OCI-LY1 (cell line): ENCODE measurements at regions not wholly inside any gene's neighbourhood (a gene's known extent, or its start where the extent isn't known, plus 50 kb on each side); places are given as distances from the start of the nearest gene placed in this dataset.

ENCODE experiments used
- H2AFZ ChIP-seq: fragments of 200-600 bp; sonication (generic), shearing (Covaris generic); 2 replicates; pipeline ENCODE4 v1.6.0; 2014; ENCODE audit warnings: antibody characterized with exemption, mild to moderate bottlenecking, low read length
- H3F3A ChIP-seq: fragments of 200-600 bp; sonication (generic), shearing (Covaris generic); 2 replicates; pipeline ENCODE4 v1.6.0; 2014; ENCODE audit warnings: mild to moderate bottlenecking, antibody characterized with exemption, low read length, moderate library complexity; ENCODE audit not compliant: insufficient read depth
- H3K27ac ChIP-seq: fragments of 200-600 bp; sonication (generic); 2 replicates; pipeline ENCODE4 v1.5.1; 2014; ENCODE audit warnings: low read length, mixed run types, mild to moderate bottlenecking, low read depth; ENCODE audit not compliant: poor library complexity, severe bottlenecking
- H3K27me3 ChIP-seq: fragments of 200-600 bp; sonication (generic); 2 replicates; pipeline ENCODE4 v1.6.0; 2014; ENCODE audit warnings: antibody characterized with exemption, mild to moderate bottlenecking, low read length, moderate library complexity; ENCODE audit not compliant: insufficient read depth
- H3K36me3 ChIP-seq: fragments of 200-600 bp; sonication (generic); 2 replicates; pipeline ENCODE4 v1.6.1; 2014; ENCODE audit warnings: mild to moderate bottlenecking, antibody characterized with exemption, low read length, moderate library complexity, mixed read lengths; ENCODE audit not compliant: insufficient read depth
- H3K4me1 ChIP-seq: fragments of 200-600 bp; sonication (generic); 2 replicates; pipeline ENCODE4 v1.5.1; 2014; ENCODE audit warnings: mild to moderate bottlenecking, low read length, moderate library complexity; ENCODE audit not compliant: insufficient read depth, severe bottlenecking
- H3K4me2 ChIP-seq: fragments of 200-600 bp; sonication (generic), shearing (Covaris generic); 2 replicates; pipeline ENCODE4 v1.6.1; 2014; ENCODE audit warnings: low read length
- H3K4me3 ChIP-seq: fragments of 200-600 bp; sonication (generic); 2 replicates; pipeline ENCODE4 v1.5.1; 2014; ENCODE audit warnings: low read length, low read depth, mild to moderate bottlenecking, mixed read lengths; ENCODE audit not compliant: poor library complexity, severe bottlenecking
- H3K79me2 ChIP-seq: fragments of 200-600 bp; shearing (Covaris generic); 2 replicates; pipeline ENCODE4 v1.6.1; 2016; ENCODE audit warnings: mixed run types, low read length, mixed read lengths; ENCODE audit not compliant: insufficient read depth
- H3K9ac ChIP-seq: fragments of 200-600 bp; sonication (generic), shearing (Covaris generic); 2 replicates; pipeline ENCODE4 v1.6.1; 2014; ENCODE audit warnings: mild to moderate bottlenecking, low read length, mixed read lengths
- H3K9me2 ChIP-seq: fragments of 200-600 bp; sonication (generic), shearing (Covaris generic); 2 replicates; pipeline ENCODE4 v1.6.1; 2014; ENCODE audit warnings: low read depth, mild to moderate bottlenecking, low read length, mixed read lengths
- H3K9me3 ChIP-seq: fragments of 200-600 bp; shearing (Covaris generic); 2 replicates; pipeline ENCODE4 v1.6.1; 2014; ENCODE audit warnings: low read length, mixed read lengths
- H4K20me1 ChIP-seq: fragments of 200-600 bp; sonication (generic), shearing (Covaris generic); 2 replicates; pipeline ENCODE4 v1.6.0; 2016; ENCODE audit warnings: mild to moderate bottlenecking, low read length; ENCODE audit not compliant: insufficient read depth
- EZH2 ChIP-seq: fragments of 200-600 bp; sonication (generic), shearing (Covaris generic); IDR thresholded peaks from 2 replicates; pipeline ENCODE4 v1.8.0; 2017; ENCODE audit warnings: borderline replicate concordance, mixed run types, mild to moderate bottlenecking, antibody characterized with exemption, low read length, moderate library complexity, mixed read lengths
- TF ChIP-seq, protein P1 (sequence below): fragments of 200-600 bp; sonication (generic), shearing (Covaris generic); IDR thresholded peaks from 2 replicates; pipeline ENCODE4 v1.5.1; 2017; ENCODE audit warnings: mild to moderate bottlenecking, antibody characterized with exemption, low read length, moderate library complexity, mixed read lengths

DNA sequence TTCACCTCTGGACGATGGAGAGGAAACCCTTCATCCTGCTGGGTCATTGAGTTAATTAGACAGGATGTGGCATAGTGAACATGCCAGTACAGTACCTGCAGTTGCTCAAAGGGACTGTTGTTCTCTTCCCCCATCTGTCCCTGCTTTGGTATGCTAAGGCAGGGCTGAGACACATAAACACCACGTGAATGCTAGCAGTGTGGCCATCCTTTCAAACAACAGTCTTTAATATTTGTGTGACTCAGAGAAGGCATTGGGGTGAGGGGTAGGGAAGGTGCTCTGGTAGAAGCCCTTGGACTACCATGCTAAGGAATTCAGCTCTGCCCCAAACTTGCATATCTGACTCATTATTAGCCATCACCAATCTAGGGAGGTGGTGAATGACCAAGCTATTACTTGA is 180.2 kb upstream of the ZNF618 start:
- no peaks in the 10 kb centered on the region for H3K79me2 ChIP-seq
- no peaks in the 10 kb centered on the region for H3K9me2 ChIP-seq
- H3F3A ChIP-seq, result no peaks in the 10 kb centered on the region
- no peak for TF ChIP-seq EZH2
- TF ChIP-seq, protein P1, sequence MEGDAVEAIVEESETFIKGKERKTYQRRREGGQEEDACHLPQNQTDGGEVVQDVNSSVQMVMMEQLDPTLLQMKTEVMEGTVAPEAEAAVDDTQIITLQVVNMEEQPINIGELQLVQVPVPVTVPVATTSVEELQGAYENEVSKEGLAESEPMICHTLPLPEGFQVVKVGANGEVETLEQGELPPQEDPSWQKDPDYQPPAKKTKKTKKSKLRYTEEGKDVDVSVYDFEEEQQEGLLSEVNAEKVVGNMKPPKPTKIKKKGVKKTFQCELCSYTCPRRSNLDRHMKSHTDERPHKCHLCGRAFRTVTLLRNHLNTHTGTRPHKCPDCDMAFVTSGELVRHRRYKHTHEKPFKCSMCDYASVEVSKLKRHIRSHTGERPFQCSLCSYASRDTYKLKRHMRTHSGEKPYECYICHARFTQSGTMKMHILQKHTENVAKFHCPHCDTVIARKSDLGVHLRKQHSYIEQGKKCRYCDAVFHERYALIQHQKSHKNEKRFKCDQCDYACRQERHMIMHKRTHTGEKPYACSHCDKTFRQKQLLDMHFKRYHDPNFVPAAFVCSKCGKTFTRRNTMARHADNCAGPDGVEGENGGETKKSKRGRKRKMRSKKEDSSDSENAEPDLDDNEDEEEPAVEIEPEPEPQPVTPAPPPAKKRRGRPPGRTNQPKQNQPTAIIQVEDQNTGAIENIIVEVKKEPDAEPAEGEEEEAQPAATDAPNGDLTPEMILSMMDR, result no peak
- no peaks in the 10 kb centered on the region for H3K36me3 ChIP-seq
- H3K4me3 ChIP-seq, result no peak overlapping the region
- no peaks in the 10 kb centered on the region for H4K20me1 ChIP-seq
- H3K9me3 ChIP-seq, result no peaks in the 10 kb centered on the region
- H3K4me1 ChIP-seq, result no peaks in the 10 kb centered on the region
- H3K4me2 ChIP-seq, result no peak overlapping the region
- no peak overlapping the region for H2AFZ ChIP-seq
- no peaks in the 10 kb centered on the region; the same call in 1 of the 2 replicates for H3K27me3 ChIP-seq
- no peak overlapping the region for H3K27ac ChIP-seq
- H3K9ac ChIP-seq, result no peak overlapping the region

- H3K27me3 ChIP-seq, result no peaks in the 10 kb centered on the region
- H3K9me3 ChIP-seq, result no peaks in the 10 kb centered on the region
- no peaks in the 10 kb centered on the region for H3K4me1 ChIP-seq
- H3K9ac ChIP-seq, result no peak overlapping the region
- no peak overlapping the region for H3K27ac ChIP-seq
- H3K36me3 ChIP-seq, result no peaks in the 10 kb centered on the region
- H3K4me2 ChIP-seq, result no peak overlapping the region
- H4K20me1 ChIP-seq, result no peaks in the 10 kb centered on the region
- no peaks in the 10 kb centered on the region for H3K79me2 ChIP-seq
- no peak overlapping the region for H3K4me3 ChIP-seq
- no peak overlapping the region for H2AFZ ChIP-seq
- H3F3A ChIP-seq, result no peaks in the 10 kb centered on the region
- no peaks in the 10 kb centered on the region for H3K9me2 ChIP-seq
- TF ChIP-seq EZH2, result no peak
- TF ChIP-seq, protein P1, result no peak
Observed at GRCh38 chr9:113701774-113702755, 174.0 kb upstream of the ZNF618 start.

- Histone ChIP-seq H3K79me2 (no peaks in the 10 kb centered on the region), H3K36me3 (no peaks in the 10 kb centered on the region), H3K9ac (no peak overlapping the region), H3K9me3 (no peaks in the 10 kb centered on the region), H4K20me1 (no peaks in the 10 kb centered on the region), H3K27me3 (no peaks in the 10 kb centered on the region), H3K27ac (no peak overlapping the region), H3K4me3 (no peak overlapping the region), H2AFZ (no peak overlapping the region), H3F3A (no peaks in the 10 kb centered on the region), H3K4me2 (no peak overlapping the region), H3K4me1 (no peaks in the 10 kb centered on the region), H3K9me2 (no peaks in the 10 kb centered on the region)
- no peak for TF ChIP-seq EZH2
- TF ChIP-seq, protein P1, result no peak
Observed at GRCh38 chr9:113705306-113705927, 170.7 kb upstream of the ZNF618 start.
